PC-9 (cell line): ENCODE measurements at regions not wholly inside any gene's neighbourhood (a gene's known extent, or its start where the extent isn't known, plus 50 kb on each side); places are given as distances from the start of the nearest gene placed in this dataset.

Source experiments
- CTCF ChIP-seq: fragments of 200-600 bp; sonication (generic); conservative IDR thresholded peaks from 2 replicates; pipeline ENCODE4 v1.6.1; 2017; ENCODE audit warnings: mixed run types, antibody characterized with exemption, mild to moderate bottlenecking, moderate library complexity
- EZH2 ChIP-seq: fragments of 200-600 bp; sonication (generic); IDR thresholded peaks from 2 replicates; pipeline ENCODE4 v1.8.0; 2017; ENCODE audit warnings: antibody characterized with exemption, low read depth

GRCh38 chr1:163720294-163720693 is 398.5 kb downstream of the NUF2 start:
- TF ChIP-seq CTCF: no peak
- TF ChIP-seq EZH2: no peak
